GM11168 (cell line): ENCODE measurements at regions not wholly inside any gene's neighbourhood (a gene's known extent, or its start where the extent isn't known, plus 50 kb on each side); places are given as distances from the start of the nearest gene placed in this dataset.

Experiments used
- in situ Hi-C: fragments of 300-500 bp; cut with MboI; formaldehyde crosslinking; loops from one replicate; pipeline ENCODE4 v1.12.0; 2022; ENCODE audit warnings: low sequenced_read_pairs; ENCODE audit not compliant: unreplicated experiment

- in situ Hi-C loops = no loop called here
These were observed 713.8 kb downstream of the TBC1D22A start for GRCh38 chr22:47476231-47476630.

- in situ Hi-C loops = no loop called here
These were observed 712.4 kb downstream of the TBC1D22A start for GRCh38 chr22:47474895-47475294.

- in situ Hi-C loops = no loop called here
These were observed 712.0 kb downstream of the TBC1D22A start for GRCh38 chr22:47474464-47474863.

GRCh38 chr22:47472636-47473035 is 710.2 kb downstream of the TBC1D22A start:
- in situ Hi-C loops = no loop called here

- in situ Hi-C loops = no loop called here
These were observed 709.0 kb downstream of the TBC1D22A start for GRCh38 chr22:47471406-47471805.

- in situ Hi-C loops = no loop called here
These were observed 703.4 kb downstream of the TBC1D22A start for GRCh38 chr22:47465809-47466208.

- in situ Hi-C loops = no loop called here
These were observed 702.8 kb downstream of the TBC1D22A start for GRCh38 chr22:47465222-47465621.

- in situ Hi-C loops = no loop called here
These were observed 700.8 kb downstream of the TBC1D22A start for GRCh38 chr22:47463220-47463619.

- in situ Hi-C loops = no loop called here
These were observed 698.4 kb downstream of the TBC1D22A start for GRCh38 chr22:47460861-47461260.

GRCh38 chr22:47460176-47460575 is 697.7 kb downstream of the TBC1D22A start:
- in situ Hi-C loops = no loop called here

- in situ Hi-C loops = no loop called here
These were observed 695.9 kb downstream of the TBC1D22A start for GRCh38 chr22:47458348-47458747.

GRCh38 chr22:47457509-47458300 is 695.3 kb downstream of the TBC1D22A start:
- in situ Hi-C loops = no loop called here

- in situ Hi-C loops = no loop called here
These were observed 694.6 kb downstream of the TBC1D22A start for GRCh38 chr22:47457021-47457420.

GRCh38 chr22:47456031-47456430 is 693.6 kb downstream of the TBC1D22A start:
- in situ Hi-C loops = no loop called here

GRCh38 chr22:47453049-47453448 is 690.6 kb downstream of the TBC1D22A start:
- in situ Hi-C loops = no loop called here

- in situ Hi-C loops = no loop called here
These were observed 689.7 kb downstream of the TBC1D22A start for GRCh38 chr22:47452184-47452583.

GRCh38 chr22:47450876-47451475 is 688.5 kb downstream of the TBC1D22A start:
- in situ Hi-C loops = no loop called here

GRCh38 chr22:47449508-47450270 is 687.2 kb downstream of the TBC1D22A start:
- in situ Hi-C loops = no loop called here

- in situ Hi-C loops = no loop called here
These were observed 686.1 kb downstream of the TBC1D22A start for GRCh38 chr22:47448231-47449223.
